GM19397 (cell line): ENCODE measurements at regions not wholly inside any gene's neighbourhood (a gene's known extent, or its start where the extent isn't known, plus 50 kb on each side); places are given as distances from the start of the nearest gene placed in this dataset.

ENCODE experiments used
- ATAC-seq: cut with Tn5 transposase; IDR thresholded peaks from one replicate; pipeline ENCODE4 v1.9.1; 2021; ENCODE audit warnings: mild to moderate bottlenecking, moderate library complexity; ENCODE audit not compliant: unreplicated experiment

DNA sequence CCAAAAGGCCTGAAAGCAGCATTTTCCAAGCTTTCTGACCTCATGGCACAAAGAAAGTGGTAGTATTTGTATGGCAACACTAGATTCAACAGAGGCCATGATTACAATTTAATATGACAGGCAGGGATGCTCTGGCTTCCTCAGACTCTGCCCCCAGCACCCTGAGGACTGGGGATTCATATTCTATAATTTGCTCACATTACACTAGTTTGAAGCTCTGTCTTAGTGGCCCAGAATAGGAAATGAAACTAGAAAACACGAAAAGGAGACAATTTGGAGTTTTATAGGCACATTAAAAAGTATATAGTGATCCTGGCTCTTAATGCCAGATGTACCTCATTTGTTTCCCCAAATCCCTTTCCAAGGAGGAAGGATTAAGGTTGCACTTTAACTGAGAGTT is 173.0 kb upstream of the STK17B start:
- no peak for ATAC-seq

DNA sequence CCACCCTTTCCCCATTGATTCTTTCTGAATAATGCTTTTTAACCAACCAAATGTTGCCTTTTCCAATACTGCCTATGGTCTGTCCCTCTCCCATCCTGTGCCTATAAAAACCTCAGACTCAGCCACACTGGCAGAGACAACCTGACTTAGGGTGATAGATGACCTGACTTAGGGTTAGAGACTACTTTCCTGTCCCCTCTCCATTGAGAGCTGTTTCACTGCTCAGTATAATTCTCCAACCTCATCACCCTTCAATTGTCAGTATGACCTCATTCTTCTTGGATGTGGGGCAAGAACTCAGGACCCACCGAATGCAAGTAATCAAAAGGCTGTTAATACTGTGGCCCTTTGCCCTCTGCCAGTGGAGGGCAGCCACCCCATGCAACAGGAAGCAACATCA is 182.3 kb upstream of the STK17B start:
- no peak for ATAC-seq

DNA sequence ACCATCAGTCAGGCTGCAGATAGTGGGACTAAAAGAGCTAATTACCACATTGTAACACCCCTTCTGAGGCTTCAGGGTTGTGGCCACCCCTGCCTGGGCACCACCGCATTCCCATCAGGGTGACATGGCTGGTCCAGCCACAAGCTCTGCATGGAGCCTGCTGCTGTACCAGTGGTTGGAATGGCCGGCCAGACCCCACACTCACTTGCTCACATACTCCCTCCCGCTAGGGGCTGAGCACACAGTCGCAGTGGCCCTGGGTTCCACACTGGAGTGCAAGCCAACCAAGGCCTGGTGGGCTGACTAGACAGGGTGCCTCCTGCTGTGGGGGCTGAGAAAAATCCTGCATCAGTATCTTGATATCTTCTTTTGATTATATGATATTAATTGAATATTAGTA is 182.8 kb upstream of the STK17B start:
- ATAC-seq, result no peak

DNA sequence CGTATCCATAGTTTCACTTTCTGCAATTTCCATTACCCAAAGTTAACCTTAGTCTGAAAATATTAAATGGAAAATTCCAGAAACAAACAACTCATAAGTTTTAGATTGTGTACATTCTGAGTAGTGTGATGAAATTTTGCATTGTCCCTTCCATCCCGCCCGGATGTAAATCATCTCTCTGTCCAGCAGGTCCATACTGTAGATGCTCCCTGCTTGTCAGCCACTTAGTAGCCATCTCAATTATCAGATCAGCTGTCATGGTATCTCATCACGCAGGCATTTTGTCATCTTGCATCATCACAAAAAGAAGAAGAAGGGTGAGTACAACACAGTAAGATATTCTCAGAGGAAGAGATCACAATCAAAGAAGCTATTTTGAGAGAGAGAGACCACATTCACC is 185.0 kb upstream of the STK17B start:
- ATAC-seq, result no peak

DNA sequence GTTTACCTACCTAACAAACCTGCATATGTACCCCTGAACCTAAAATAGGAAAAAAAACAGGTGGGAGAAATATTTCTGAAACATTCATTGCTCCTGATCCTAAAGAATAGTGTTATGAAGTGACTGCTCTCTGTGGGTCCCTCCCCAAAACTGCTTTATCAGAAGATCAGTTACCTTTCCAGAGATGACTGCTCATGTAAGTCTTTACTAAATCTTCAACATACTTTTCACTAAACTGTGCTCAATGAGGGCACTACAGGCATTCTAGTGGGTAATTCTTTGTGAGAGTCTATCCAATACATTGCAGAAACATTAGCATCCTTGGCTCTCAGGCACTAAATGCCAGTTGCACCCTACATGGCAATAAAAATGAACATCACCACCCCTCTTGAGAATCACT is 189.3 kb upstream of the STK17B start:
- ATAC-seq, result no peak

DNA sequence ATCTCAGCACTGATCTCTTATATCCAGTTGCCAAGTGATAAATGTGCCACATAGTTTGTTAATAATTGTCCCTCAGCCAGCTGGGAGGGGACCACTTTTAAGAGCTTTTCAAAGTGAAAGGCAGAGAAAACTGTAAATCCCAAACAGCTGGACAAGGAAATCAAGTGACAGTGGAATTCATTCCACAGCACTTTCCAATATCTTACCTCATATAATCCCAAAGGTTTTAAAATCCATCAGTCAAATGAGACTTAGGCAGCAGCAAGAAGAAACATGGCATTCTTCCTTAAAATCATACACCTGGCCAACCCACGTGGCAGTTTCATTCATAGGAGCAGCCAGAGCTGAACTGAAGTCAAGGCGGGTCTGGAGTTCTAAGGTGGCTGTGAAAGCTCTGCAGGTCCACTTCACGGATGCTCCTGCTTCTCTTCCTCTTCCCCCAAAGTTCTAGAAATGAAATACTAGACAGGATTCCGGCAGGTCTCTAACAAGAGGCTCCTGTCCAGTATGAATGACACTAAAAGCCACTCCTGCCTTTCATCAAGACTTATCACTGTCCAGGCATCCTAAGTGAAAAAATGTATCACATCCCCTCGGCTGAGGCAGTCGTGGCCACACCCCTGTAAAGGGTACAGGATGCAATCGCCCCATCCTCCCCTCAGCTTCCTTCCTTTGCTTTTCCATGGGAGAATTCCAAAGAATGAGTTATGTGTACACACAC is 190.4 kb upstream of the STK17B start:
- no peak for ATAC-seq

DNA sequence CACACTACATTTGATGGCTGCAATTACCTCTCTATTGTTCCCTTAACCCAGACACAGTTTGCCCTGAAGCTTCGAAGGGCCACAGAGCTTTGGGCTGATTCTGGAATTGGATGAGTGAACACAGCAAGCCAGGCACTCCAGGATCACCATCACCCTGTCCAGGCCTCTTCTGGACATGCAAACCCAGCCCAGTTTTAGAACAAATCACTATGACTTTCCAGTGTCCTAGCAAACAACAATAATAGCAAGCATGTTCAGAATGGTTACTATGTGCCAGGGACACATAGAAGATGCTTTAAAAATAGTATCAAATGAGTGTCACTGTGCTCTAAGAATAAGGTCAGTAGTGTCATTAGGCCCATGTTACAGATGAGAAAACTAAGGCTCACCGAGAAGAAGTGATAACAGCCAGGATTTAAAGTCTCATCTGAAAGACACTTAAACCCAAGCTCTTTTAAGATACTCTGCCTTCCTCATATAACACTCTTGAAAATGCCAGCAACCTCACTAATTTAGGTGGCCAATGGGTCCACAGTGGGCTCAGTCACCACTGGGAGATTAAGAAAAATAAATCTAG is 191.7 kb upstream of the STK17B start:
- ATAC-seq, result no peak

DNA sequence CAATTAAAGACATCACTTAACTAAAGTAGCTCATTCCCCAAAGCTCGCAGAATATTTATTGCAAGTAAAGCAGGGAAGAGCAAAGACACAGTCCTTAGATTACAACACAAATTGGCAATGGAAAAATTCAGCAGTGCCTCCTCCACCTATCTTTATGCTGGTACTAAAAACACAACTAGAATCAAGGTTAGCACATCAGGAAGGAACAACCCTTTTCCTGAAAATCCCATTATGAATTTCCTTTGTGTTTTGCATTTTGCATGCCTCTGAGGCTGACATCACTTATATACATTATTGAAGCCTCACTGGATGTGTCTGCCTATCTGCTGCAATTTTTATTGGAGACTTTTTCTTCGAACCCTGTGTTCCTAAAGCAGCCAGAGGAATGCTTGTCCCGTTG is 193.8 kb upstream of the STK17B start:
- no peak for ATAC-seq

DNA sequence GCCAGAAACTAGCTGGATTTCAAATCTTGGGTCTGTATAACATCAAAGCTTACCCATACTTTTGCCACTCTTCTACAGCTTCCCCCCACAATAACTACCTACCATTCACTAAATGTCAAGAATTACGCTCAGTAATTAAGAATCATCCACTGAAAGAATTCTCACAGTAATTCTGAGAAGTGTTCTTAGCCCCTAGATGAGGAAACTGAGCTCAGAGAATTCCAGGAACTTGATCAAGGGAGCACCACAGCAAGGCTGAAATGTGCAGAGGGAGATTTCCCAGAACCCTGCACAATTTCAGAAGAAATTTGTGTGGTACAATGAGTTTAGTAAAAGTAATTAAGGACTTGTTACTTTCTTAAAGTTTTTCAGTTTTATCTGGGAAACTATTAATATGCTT is 194.5 kb upstream of the STK17B start:
- no peak for ATAC-seq

DNA sequence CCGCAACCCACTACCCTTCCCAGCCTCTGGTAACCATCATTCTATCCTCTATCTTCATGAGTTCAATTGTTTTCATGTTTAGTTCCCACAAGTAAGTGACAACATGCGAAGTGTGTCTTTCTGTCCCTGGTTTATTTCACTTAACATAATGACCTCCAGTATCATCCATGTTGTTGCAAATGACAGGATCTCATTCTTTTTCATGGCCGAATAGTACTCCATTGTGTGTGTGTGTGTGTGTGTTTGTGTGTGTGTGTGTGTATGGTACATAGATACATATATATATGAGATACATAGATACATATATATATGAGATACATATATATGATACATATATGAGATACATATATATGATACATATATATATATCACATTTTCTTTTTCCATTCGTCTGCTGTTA is 196.3 kb upstream of the STK17B start:
- no peak for ATAC-seq

DNA sequence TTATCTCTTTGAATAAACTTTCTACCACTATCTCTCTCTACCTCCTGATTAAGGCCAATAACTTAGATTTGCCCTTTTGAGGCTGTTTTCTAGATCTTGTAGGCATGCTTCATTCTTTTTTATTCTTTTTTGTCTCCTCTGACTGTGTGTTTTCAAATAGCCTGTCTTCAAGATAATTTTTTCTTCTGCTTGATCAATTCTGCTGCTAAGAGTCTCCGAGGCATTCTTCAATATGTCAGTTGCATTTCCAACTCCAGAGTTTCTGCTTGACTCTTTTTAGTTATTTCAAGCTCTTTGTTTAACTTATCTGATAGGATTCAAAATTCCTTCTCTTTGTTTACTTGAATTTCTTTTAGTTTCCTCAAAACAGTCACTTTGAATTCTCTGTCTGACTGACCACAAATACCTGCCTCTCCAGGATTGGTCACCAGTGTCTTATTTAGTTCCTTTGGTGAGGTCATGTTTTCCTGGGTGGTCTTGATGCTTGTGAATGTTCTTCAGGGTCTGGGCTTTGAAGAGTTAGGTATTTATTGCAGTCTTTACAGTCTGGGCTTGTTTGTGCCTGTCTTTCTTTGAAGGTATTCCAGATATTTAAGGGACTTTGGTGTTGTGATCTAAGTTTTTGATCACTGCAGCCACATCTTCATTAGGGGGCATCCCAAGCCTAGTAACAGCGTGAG is 197.3 kb upstream of the STK17B start:
- no peak for ATAC-seq

DNA sequence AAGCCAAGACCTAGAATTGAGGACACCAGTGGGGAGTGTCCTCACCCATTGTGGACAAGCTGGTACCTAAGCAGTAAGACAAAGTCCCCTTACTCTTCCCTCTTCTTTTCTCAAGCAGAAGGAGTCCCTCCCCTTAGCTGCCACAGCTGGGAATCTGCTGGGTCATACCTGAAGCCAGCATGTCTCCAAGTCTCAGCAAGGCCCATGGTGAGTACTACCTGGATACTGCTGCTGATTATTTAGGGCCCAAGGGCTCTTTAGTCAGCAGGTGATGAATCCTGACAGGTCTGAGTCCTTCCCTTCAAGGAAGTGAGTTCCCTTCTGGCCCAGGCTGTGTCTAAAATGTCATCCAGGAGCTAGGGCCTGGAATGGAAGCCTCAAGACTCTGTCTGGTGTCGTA is 198.6 kb upstream of the STK17B start:
- ATAC-seq, result no peak

DNA sequence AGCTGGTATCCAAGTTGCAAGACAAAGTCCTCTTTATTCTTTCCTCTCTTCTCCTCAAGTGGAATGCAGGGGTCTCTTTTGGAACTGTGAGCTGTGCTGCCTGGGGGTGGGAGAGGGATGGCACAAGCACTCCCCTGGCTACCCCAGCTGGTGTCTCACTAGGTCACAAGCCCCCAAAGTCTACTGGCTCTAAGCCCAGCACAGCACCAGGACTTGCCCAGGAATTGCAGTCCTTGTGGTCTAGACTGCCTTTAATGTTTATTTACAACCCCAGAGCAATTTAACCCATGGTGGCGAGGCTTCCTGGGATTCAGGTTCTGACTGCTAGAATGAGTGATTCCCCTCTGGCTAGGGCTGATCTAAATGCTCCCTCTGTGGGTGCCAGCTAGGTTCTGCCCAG is 199.0 kb upstream of the STK17B start:
- no peak for ATAC-seq

DNA sequence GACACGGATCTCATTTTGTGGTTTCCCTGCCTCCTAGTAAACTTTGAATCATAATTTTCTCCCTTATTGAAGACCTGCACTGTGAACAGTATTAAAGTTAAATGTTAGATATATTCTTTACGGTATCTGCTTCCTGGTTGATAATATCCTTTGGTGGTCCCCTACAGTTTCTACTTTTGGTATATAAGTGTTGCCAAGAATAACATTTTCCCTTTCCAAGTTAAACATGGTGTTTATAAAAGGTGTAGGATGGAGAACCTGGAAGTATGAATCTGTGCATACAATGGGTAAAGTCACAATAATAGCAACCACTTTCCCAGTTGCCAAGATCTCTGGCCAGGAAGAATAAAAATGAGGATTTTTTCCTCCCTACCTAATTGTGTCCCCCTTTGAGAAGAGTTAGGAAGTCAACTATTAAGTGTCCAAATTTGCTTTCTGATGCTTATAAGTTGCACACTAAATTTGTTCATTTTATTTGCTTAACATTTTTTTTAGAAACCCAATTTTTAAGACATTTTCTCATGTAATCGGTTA is 201.0 kb upstream of the STK17B start:
- no peak for ATAC-seq

DNA sequence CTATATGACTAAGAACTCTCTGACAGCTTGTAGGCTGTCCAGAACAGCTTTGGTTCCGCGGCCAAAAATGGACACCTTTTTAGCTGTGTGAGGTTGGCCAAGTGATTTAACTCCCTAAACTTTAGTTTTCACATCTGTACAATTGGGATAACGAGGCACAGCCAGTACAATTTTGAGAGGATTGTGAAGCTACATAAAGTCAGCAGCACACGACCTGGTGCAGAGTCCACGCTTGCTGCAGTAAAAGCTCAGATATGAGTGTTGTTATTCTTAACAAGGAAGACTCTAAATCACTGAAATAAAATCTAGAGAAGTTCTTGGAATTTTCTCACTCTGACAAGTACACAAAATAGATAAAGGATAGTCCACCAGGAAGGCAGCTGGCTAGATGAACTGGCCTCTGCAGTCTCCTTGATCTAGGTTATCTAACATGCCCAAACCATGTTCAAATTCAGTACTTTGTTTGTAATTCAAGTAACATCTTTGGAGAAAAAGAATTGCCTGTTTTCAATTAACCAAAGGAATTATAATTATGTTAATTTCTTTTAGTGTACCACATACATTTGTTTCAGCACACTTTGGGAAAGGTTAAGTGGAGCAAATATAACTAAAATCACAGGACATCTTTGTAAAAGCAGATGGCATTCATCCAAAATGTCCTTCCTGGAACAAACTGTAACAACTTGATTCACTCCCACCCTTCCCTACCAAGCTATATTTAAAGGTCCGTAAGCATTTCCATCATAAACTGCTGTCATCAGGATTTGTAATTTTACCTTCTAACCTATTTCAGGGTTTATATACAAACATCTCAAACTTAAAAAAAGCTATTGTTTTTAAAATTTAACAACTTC is 201.7 kb upstream of the STK17B start:
- no peak for ATAC-seq

DNA sequence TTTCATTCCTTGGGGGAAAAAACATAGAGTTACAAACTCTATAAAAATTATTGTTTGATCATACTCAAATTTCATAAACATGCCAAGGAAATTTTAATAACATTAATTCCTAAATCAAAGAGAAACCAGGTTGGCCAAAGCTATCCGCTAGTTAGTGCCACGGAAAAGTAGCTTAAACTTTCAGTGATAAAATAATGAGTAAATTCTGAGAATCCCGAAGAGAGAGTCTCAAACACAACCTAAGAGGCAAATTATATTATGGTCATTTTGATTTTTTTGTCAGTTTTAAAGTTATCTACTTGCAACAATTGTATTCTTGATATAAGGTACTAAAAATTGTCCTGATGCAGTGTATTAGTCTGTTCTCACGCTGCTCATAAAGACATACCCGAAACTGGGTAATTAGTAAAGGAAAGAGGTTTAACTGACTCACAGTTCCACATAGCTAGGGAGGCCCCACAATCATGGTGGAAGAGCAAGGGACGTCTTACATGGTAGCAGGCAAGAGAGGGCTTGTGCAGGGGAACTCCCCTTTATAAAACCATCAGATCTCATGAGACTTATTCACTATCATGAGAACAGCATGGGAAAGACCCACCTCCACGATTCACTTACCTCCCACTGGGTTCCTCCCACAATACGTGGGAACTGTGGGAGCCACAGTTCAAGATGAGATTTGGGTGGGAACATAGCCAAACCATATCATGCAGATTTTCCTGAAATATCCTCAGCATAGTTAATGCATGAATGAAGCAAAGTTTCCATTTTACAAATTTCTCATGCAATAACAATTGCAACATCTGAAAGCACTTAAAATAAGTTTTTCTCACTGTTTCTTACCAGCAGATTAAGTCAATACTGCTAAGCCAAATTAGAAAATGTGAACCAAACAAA is 205.9 kb upstream of the STK17B start:
- no peak for ATAC-seq

DNA sequence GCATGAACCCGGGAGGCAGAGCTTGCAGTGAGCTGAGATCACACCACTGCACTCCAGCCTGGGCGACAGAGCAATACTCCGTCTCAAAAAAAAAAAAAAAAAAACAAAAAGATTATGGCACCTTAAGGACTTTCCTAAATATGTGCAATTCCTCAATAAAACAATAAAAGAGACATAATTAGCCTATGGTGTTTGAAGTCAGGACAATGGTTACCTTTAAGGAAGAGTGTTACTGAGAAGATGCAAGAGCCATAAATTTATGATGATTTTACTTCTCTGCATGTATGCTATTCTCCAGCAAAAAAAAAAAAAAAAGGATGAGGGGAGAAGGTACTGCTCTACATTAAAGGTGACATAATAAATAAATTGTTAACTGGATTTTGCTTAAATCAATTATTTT is 208.2 kb upstream of the STK17B start:
- no peak for ATAC-seq

DNA sequence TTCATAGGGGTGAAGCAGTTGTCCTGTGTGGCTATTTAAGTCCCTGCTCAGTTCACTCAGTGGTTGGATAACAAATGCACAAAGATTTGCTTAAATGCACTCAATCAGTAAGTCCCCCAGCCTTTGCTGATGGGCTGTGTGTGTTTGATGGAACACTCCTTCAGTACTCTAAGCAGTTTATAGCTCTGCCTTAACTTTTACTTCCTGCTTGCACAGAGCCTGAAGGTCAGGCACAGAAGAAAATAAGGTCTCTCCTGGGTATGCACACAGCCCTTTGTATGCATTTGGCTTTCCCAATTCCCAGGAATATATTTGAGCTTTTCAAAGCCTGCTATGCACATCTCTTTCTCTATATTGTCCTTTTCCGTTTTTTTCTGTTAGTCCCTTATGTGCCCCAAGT is 208.7 kb upstream of the STK17B start:
- no peak for ATAC-seq

DNA sequence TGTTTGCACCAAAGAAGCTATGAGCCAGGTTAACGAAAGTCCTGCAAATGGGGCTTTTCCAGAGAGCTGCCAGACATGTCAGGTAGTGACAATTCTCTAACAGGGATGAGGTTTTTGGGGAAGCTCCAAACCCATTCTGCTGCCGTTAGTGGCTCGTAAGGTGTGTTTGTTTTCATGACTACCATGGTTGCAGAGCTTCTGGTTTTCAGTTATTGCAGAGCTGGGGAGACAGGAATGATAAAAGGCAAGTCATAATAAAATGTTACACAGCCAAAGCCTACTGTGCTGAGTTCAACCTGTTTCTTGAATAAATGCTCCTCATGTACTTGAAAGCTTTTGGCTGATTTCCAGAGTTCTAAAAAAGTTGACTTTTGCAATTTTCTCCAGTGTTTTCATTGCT is 209.2 kb upstream of the STK17B start:
- ATAC-seq, result no peak

DNA sequence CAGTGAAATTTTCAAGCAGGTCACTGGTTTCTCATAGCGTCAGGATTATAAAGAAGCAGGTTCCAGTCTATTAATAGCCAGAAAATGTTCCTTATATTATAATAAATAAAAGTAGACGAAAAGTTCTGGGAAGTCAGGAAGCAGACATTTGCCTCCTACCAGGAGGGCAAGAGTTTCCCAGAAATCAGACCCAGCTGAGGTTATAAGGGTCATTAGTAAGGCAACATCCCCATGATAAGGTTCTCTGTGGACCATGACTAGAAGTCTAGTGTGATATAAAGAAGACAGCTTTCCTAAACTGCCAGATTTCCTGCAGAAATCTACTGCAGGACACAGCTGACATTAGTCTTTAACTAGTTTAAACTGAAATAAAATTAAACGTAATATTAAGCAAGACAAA is 210.1 kb upstream of the STK17B start:
- no peak for ATAC-seq
